WTC11 (cell line): ENCODE measurements at regions not wholly inside any gene's neighbourhood (a gene's known extent, or its start where the extent isn't known, plus 50 kb on each side); places are given as distances from the start of the nearest gene placed in this dataset.

ENCODE experiments used
- ATAC-seq: fragments of 200-7000 bp; cut with Tn5 transposase; 2 replicates; pipeline ENCODE4 v1.10.0; 2021; ENCODE audit warnings: mild to moderate bottlenecking, moderate library complexity
- CTCF ChIA-PET: fragments of 300-600 bp; sonication (Branson Sonifier 250); formaldehyde crosslinking; loops from one replicate; lab custom pipeline; 2021; ENCODE audit warnings: antibody characterized with exemption; lab: Charles Lee
- POLR2A ChIA-PET: fragments of 350-600 bp; sonication (Branson Sonifier 250); formaldehyde crosslinking; loops from one replicate; lab custom pipeline; 2021; ENCODE audit warnings: antibody characterized with exemption; lab: Charles Lee
- DNase-seq: peaks from one replicate; pipeline ENCODE4 v3.0.0; 2021; ENCODE audit warnings: low spot score
- H3K27ac Mint-ChIP-seq: 2 replicates; pipeline ENCODE4 v1.8.0; 2021; ENCODE audit warnings: mixed read lengths
- H3K27me3 Mint-ChIP-seq: 2 replicates; pipeline ENCODE4 v1.8.0; 2021; ENCODE audit warnings: low read depth, mild to moderate bottlenecking, moderate library complexity, mixed read lengths
- H3K36me3 Mint-ChIP-seq: 2 replicates; pipeline ENCODE4 v1.8.0; 2021; ENCODE audit warnings: mixed read lengths
- H3K4me1 Mint-ChIP-seq: 2 replicates; pipeline ENCODE4 v1.8.0; 2022; ENCODE audit warnings: mixed read lengths
- H3K4me3 Mint-ChIP-seq: 2 replicates; pipeline ENCODE4 v1.8.0; 2021; ENCODE audit warnings: mild to moderate bottlenecking, moderate library complexity, mixed read lengths
- H3K9me3 Mint-ChIP-seq: 2 replicates; pipeline ENCODE4 v1.8.0; 2021; ENCODE audit warnings: mixed read lengths
- CREB1 ChIP-seq: sonication (generic); formaldehyde crosslinking; IDR thresholded peaks from 2 replicates; pipeline ENCODE4 v1.8.0; 2023; ENCODE audit warnings: mild to moderate bottlenecking, missing genetic modification reagents
- GTF2I ChIP-seq: fragments of 250-450 bp; sonication (Bioruptor Pico); conservative IDR thresholded peaks from 2 replicates; pipeline ENCODE4 v1.4.0; 2021; ENCODE audit warnings: mild to moderate bottlenecking
- JUN ChIP-seq: sonication (generic); formaldehyde crosslinking; IDR thresholded peaks from 2 replicates; pipeline ENCODE4 v1.8.0; 2023; ENCODE audit warnings: mild to moderate bottlenecking, missing genetic modification reagents
- MXD4 ChIP-seq: fragments of 250-450 bp; sonication (Bioruptor Pico); IDR thresholded peaks from 2 replicates; pipeline ENCODE4 v1.8.0; 2021; ENCODE audit warnings: mild to moderate bottlenecking, moderate library complexity, borderline replicate concordance
- NR1H2 ChIP-seq: sonication (generic); formaldehyde crosslinking; IDR thresholded peaks from 2 replicates; pipeline ENCODE4 v1.9.0; 2021; ENCODE audit warnings: mild to moderate bottlenecking, moderate library complexity, missing genetic modification reagents
- RELA ChIP-seq: sonication (generic); formaldehyde crosslinking; IDR thresholded peaks from 2 replicates; pipeline ENCODE4 v1.8.1; 2022; ENCODE audit warnings: missing genetic modification reagents, mild to moderate bottlenecking, borderline replicate concordance
- SP1 ChIP-seq: sonication (generic); formaldehyde crosslinking; conservative IDR thresholded peaks from 2 replicates; pipeline ENCODE4 v1.8.1; 2022; ENCODE audit warnings: missing genetic modification reagents
- TEAD4 ChIP-seq: sonication (generic); formaldehyde crosslinking; IDR thresholded peaks from 2 replicates; pipeline ENCODE4 v1.8.0; 2022; ENCODE audit warnings: mild to moderate bottlenecking, missing genetic modification reagents
- ZNF121 ChIP-seq: sonication (generic); formaldehyde crosslinking; IDR thresholded peaks from 2 replicates; pipeline ENCODE4 v1.8.0; 2023; ENCODE audit warnings: missing genetic modification reagents
- ZNF317 ChIP-seq: sonication (generic); formaldehyde crosslinking; IDR thresholded peaks from 2 replicates; pipeline ENCODE4 v1.8.1; 2023; ENCODE audit warnings: low read depth, mild to moderate bottlenecking, moderate library complexity, missing genetic modification reagents, borderline replicate concordance
- ZNF671 ChIP-seq: fragments of 250-450 bp; sonication (Bioruptor Pico); IDR thresholded peaks from 2 replicates; pipeline ENCODE4 v1.8.0; 2021; ENCODE audit warnings: mild to moderate bottlenecking
- TF ChIP-seq, protein P1 (sequence below): sonication (generic); formaldehyde crosslinking; IDR thresholded peaks from 2 replicates; pipeline ENCODE4 v1.8.1; 2022; ENCODE audit warnings: low read depth, mild to moderate bottlenecking, moderate library complexity, missing genetic modification reagents, borderline replicate concordance
- TF ChIP-seq, protein P2 (sequence below): fragments of 250-450 bp; sonication (Bioruptor Pico); IDR thresholded peaks from 2 replicates; pipeline ENCODE4 v1.9.0; 2021; ENCODE audit warnings: mild to moderate bottlenecking
- TF ChIP-seq, protein P3 (sequence below): sonication (generic); formaldehyde crosslinking; IDR thresholded peaks from 2 replicates; pipeline ENCODE4 v1.8.1; 2023; ENCODE audit warnings: mild to moderate bottlenecking, moderate library complexity, missing genetic modification reagents
- TF ChIP-seq, protein P4 (sequence below): sonication (generic); formaldehyde crosslinking; IDR thresholded peaks from 2 replicates; pipeline ENCODE4 v1.8.1; 2023; ENCODE audit warnings: mild to moderate bottlenecking, missing genetic modification reagents, moderate library complexity
- TF ChIP-seq, protein P5 (sequence below): fragments of 250-450 bp; sonication (Bioruptor Pico); IDR thresholded peaks from 2 replicates; pipeline ENCODE4 v1.9.0; 2021; ENCODE audit warnings: mild to moderate bottlenecking
- TF ChIP-seq, protein P6 (sequence below): sonication (generic); formaldehyde crosslinking; conservative IDR thresholded peaks from 2 replicates; pipeline ENCODE4 v1.8.1; 2022; ENCODE audit warnings: mild to moderate bottlenecking, missing genetic modification reagents

DNA sequence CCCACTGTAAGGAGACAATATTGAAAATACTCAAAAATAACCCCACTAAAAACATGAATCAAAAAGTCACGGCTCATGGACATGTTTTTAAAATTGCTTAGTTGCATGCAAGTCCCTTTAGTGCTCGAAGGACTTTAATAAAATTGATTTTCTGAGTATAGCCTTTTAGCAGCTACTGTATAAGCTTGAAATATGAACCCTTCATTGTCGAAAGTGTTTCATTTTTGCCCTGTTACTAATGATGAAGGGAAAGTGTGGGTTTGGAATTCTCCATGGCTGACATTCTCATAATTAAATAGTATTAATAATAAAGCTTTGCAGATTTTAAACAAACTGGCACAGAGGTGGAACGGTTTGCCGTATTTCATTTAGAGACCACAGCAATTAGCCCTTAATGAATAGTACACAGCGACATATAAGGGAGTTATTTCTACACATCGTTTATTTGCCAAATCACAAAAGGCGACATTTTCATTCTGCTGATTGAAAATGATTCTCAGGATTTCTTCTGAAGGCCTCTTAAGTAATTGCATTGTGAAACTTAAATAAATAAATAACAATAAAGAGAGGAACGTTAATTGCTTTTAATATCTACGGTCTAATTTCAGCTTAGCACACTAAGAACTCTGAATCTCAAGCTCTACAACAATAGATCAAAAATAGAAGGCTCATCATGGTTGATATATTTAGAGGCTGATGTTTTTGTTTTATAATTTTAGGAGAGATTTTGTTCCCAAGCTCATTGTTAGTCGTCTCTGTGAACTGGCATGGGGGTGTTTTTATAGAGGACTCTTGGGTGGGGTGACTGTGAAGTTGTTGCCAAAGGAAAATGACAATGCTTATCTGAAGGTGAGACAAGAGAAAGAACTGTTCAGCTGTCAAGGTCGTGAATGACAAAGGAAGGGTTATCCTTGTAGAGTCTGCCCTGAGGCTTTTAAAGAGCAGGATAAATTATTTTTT is 60.6 kb downstream of the IRX6 start:
- POLR2A ChIA-PET: no interaction called here
- Mint-ChIP-seq H3K4me3 (no peak overlapping the region), H3K27ac (no peak overlapping the region), H3K4me1 (peaks cover 27% of the 10 kb centered on the region)
- DNase-seq: no peak
- no peak for TF ChIP-seq GTF2I (CRISPR knock-in tag)
- TF ChIP-seq, all 79 proteins: peak for 0
- Mint-ChIP-seq H3K36me3 (no peaks in the 10 kb centered on the region), H3K9me3 (no peaks in the 10 kb centered on the region), H3K27me3 (no peaks in the 10 kb centered on the region)
- no peak for ATAC-seq
- CTCF ChIA-PET: no interaction called here

DNA sequence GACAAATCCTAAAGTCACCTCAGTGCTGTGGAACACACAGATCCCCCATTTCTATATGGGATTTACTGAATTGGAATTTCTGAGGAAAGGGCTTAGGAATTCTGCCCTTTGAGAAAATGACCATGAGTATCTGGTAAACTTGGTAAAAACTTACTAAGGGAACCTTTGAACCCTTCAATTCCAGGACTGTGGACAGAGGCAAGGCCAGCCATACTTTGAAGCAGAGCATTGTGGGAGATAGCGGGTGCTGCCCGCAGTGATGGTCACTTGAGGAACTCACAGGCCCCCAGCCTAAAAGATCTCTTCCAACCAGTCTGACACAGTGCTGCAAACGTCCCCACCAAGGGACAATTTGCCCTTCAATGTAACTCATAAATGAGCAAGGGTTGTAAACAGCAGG is 61.4 kb downstream of the IRX6 start:
- no peaks in the 10 kb centered on the region for H3K9me3 Mint-ChIP-seq
- TF ChIP-seq SP1 (CRISPR knock-in tag) (no peak), GTF2I (CRISPR knock-in tag) (no peak), NR1H2 (CRISPR knock-in tag) (no peak), TEAD4 (no peak), ZNF121 (CRISPR knock-in tag) (no peak)
- TF ChIP-seq, protein P1, sequence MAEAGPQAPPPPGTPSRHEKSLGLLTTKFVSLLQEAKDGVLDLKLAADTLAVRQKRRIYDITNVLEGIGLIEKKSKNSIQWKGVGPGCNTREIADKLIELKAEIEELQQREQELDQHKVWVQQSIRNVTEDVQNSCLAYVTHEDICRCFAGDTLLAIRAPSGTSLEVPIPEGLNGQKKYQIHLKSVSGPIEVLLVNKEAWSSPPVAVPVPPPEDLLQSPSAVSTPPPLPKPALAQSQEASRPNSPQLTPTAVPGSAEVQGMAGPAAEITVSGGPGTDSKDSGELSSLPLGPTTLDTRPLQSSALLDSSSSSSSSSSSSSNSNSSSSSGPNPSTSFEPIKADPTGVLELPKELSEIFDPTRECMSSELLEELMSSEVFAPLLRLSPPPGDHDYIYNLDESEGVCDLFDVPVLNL (CRISPR knock-in tag): no peak
- TF ChIP-seq, protein P2, sequence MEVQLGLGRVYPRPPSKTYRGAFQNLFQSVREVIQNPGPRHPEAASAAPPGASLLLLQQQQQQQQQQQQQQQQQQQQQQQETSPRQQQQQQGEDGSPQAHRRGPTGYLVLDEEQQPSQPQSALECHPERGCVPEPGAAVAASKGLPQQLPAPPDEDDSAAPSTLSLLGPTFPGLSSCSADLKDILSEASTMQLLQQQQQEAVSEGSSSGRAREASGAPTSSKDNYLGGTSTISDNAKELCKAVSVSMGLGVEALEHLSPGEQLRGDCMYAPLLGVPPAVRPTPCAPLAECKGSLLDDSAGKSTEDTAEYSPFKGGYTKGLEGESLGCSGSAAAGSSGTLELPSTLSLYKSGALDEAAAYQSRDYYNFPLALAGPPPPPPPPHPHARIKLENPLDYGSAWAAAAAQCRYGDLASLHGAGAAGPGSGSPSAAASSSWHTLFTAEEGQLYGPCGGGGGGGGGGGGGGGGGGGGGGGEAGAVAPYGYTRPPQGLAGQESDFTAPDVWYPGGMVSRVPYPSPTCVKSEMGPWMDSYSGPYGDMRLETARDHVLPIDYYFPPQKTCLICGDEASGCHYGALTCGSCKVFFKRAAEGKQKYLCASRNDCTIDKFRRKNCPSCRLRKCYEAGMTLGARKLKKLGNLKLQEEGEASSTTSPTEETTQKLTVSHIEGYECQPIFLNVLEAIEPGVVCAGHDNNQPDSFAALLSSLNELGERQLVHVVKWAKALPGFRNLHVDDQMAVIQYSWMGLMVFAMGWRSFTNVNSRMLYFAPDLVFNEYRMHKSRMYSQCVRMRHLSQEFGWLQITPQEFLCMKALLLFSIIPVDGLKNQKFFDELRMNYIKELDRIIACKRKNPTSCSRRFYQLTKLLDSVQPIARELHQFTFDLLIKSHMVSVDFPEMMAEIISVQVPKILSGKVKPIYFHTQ (CRISPR knock-in tag): no peak
- peaks cover 35% of the 10 kb centered on the region for H3K4me1 Mint-ChIP-seq
- no peaks in the 10 kb centered on the region for H3K27me3 Mint-ChIP-seq
- H3K27ac Mint-ChIP-seq: no peak overlapping the region
- H3K4me3 Mint-ChIP-seq: no peak overlapping the region
- H3K36me3 Mint-ChIP-seq: no peaks in the 10 kb centered on the region
- no peak for DNase-seq
- no peak for ATAC-seq
- POLR2A ChIA-PET: no interaction called here
- CTCF ChIA-PET: no interaction called here

DNA sequence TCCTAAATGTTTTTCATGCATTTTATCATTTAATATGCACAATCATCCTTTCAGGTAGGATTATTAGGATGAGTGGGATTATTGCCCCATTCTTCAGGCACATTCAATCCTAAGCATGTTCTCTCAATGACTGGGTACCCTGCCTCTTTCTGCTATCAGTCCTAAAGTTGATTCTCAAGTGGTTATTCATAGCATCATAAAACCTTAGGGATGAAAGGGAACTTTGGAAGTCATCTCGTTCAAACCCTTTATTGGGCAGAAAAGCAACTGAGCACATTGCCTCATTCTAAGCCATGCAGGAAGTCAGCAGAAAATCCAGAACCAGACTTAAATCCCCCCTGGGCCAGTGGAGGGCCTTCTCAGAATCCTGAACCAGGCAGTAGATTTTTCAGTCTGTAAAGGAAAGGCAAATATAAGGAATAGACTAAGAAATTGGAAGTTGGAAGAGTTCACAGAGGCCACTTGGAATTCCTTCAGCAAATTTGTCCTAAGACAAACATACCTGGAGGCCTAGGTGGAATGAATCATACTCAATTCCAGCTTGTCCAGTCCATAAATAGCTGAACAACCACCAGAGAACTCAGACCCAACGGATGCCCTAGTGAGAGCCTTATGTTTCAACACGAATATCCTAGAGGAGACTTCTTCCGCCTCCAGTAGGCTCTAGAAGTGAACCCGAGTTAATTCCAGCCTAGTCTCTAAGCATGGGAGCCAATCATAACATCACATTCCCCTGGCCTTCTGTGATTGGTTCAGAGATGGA is 62.7 kb downstream of the IRX6 start:
- H3K9me3 Mint-ChIP-seq: no peaks in the 10 kb centered on the region
- no peaks in the 10 kb centered on the region for H3K27me3 Mint-ChIP-seq
- H3K4me1 Mint-ChIP-seq: peaks cover 43% of the 10 kb centered on the region
- DNase-seq: no peak
- ChIA-PET POLR2A (no interaction called here), CTCF (no interaction called here)
- H3K4me3 Mint-ChIP-seq: no peak overlapping the region
- no peak overlapping the region for H3K27ac Mint-ChIP-seq
- TF ChIP-seq ZNF671 (CRISPR knock-in tag) (no peak), SP1 (CRISPR knock-in tag) (no peak), MXD4 (CRISPR knock-in tag) (no peak), ZNF317 (no peak), JUN (no peak), CREB1 (CRISPR knock-in tag) (no peak), ZNF121 (CRISPR knock-in tag) (no peak), RELA (CRISPR knock-in tag) (no peak)
- TF ChIP-seq, protein P3, sequence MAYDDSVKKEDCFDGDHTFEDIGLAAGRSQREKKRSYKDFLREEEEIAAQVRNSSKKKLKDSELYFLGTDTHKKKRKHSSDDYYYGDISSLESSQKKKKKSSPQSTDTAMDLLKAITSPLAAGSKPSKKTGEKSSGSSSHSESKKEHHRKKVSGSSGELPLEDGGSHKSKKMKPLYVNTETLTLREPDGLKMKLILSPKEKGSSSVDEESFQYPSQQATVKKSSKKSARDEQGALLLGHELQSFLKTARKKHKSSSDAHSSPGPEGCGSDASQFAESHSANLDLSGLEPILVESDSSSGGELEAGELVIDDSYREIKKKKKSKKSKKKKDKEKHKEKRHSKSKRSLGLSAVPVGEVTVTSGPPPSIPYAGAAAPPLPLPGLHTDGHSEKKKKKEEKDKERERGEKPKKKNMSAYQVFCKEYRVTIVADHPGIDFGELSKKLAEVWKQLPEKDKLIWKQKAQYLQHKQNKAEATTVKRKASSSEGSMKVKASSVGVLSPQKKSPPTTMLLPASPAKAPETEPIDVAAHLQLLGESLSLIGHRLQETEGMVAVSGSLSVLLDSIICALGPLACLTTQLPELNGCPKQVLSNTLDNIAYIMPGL: no peak
- TF ChIP-seq, protein P2 (CRISPR knock-in tag): no peak
- TF ChIP-seq, protein P4, sequence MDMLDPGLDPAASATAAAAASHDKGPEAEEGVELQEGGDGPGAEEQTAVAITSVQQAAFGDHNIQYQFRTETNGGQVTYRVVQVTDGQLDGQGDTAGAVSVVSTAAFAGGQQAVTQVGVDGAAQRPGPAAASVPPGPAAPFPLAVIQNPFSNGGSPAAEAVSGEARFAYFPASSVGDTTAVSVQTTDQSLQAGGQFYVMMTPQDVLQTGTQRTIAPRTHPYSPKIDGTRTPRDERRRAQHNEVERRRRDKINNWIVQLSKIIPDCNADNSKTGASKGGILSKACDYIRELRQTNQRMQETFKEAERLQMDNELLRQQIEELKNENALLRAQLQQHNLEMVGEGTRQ: no peak
- TF ChIP-seq, protein P5, sequence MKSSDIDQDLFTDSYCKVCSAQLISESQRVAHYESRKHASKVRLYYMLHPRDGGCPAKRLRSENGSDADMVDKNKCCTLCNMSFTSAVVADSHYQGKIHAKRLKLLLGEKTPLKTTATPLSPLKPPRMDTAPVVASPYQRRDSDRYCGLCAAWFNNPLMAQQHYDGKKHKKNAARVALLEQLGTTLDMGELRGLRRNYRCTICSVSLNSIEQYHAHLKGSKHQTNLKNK: no peak
- TF ChIP-seq, protein P6, sequence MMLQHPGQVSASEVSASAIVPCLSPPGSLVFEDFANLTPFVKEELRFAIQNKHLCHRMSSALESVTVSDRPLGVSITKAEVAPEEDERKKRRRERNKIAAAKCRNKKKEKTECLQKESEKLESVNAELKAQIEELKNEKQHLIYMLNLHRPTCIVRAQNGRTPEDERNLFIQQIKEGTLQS (CRISPR knock-in tag): no peak
- no peaks in the 10 kb centered on the region for H3K36me3 Mint-ChIP-seq
- ATAC-seq: no peak
